GM19240 (cell line): ENCODE measurements at regions not wholly inside any gene's neighbourhood (a gene's known extent, or its start where the extent isn't known, plus 50 kb on each side); places are given as distances from the start of the nearest gene placed in this dataset.

Experiments used
- DNase-seq: peaks from one replicate; pipeline ENCODE4 v3.0.0; 2011; ENCODE audit warnings: low spot score; ENCODE audit not compliant: insufficient read length

GRCh38 chr17:73924114-73924908 lies 279.2 kb upstream of the RPL38 start:
- no peak for DNase-seq

GRCh38 chr17:73924909-73925186 lies 278.6 kb upstream of the RPL38 start:
- DNase-seq = no peak

- no peak for DNase-seq
Observed at GRCh38 chr17:73929860-73930430, 273.5 kb upstream of the RPL38 start.

GRCh38 chr17:73932216-73932749 lies 271.2 kb upstream of the RPL38 start:
- DNase-seq = no peak

GRCh38 chr17:73933164-73933766 lies 270.2 kb upstream of the RPL38 start:
- no peak for DNase-seq

GRCh38 chr17:73933871-73934270 lies 269.6 kb upstream of the RPL38 start:
- no peak for DNase-seq

GRCh38 chr17:73934696-73935095 lies 268.8 kb upstream of the RPL38 start:
- DNase-seq = no peak

GRCh38 chr17:73936908-73937627 lies 266.4 kb upstream of the RPL38 start:
- DNase-seq = no peak

GRCh38 chr17:73938706-73939105 lies 264.8 kb upstream of the RPL38 start:
- no peak for DNase-seq

- DNase-seq = no peak
Observed at GRCh38 chr17:73939806-73940205, 263.7 kb upstream of the RPL38 start.

- no peak for DNase-seq
Observed at GRCh38 chr17:73940511-73940910, 263.0 kb upstream of the RPL38 start.

- no peak for DNase-seq
Observed at GRCh38 chr17:73941919-73942530, 261.5 kb upstream of the RPL38 start.

- DNase-seq = no peak
Observed at GRCh38 chr17:73942703-73943415, 260.6 kb upstream of the RPL38 start.

GRCh38 chr17:73943416-73944110 lies 259.9 kb upstream of the RPL38 start:
- no peak for DNase-seq

GRCh38 chr17:73944366-73944765 lies 259.1 kb upstream of the RPL38 start:
- DNase-seq = no peak

- no peak for DNase-seq
Observed at GRCh38 chr17:73947281-73947965, 256.1 kb upstream of the RPL38 start.

GRCh38 chr17:73947966-73948355 lies 255.5 kb upstream of the RPL38 start:
- DNase-seq = no peak

- DNase-seq = no peak
Observed at GRCh38 chr17:73949903-73950592, 253.4 kb upstream of the RPL38 start.

- no peak for DNase-seq
Observed at GRCh38 chr17:73950593-73950914, 252.9 kb upstream of the RPL38 start.
